GM21360 (cell line): ENCODE measurements at regions not wholly inside any gene's neighbourhood (a gene's known extent, or its start where the extent isn't known, plus 50 kb on each side); places are given as distances from the start of the nearest gene placed in this dataset.
"Not testable (repeated sequence)": the region's sequence is repeated elsewhere in the genome, so short reads cannot be mapped to it uniquely, and the experiment has no call there.

ENCODE experiments used
- ATAC-seq: cut with Tn5 transposase; IDR thresholded peaks from one replicate; pipeline ENCODE4 v1.9.1; 2021; ENCODE audit warnings: mild to moderate bottlenecking, moderate library complexity; ENCODE audit not compliant: unreplicated experiment

DNA sequence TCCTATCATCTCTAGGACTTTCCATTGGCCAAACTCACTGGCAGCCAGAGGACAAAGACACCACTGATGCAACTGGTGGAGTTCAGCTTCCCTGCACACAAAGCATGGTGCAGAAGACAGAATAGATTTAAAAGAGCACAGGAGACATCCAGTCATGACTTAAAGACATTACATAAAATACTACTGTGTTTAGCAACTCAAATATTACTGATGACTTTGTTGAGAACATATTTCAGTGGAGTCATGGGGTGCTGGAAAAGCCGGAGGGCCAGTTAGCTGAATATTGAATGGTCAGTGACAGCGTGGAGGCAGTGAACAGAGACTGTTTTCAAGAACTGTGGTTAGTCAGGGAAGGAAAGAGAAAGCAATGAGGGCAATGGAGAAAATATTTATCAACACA lies 296.3 kb upstream of the NRP1 start:
- no peak for ATAC-seq

DNA sequence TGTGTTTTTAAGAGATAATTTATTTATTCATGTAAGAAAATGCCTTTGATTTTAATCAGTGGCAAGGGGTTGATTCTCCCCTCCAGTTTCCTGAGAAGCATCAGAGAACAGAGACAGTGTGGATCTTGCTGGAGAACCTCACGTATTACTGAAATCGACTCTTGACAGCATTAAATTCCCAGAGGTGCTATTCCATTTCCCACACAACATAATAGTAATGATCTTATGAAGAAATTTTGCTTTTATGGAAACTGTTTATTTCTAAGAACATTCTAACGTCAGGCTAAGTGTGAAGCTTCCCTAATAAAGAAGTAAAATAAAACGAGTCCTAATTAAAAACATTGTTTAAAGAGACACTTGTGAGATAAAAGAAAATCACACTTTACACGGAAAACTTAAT lies 293.1 kb upstream of the NRP1 start:
- ATAC-seq, result no peak

- no peak for ATAC-seq
These were observed 292.5 kb upstream of the NRP1 start for GRCh38 chr10:33626798-33627466.

DNA sequence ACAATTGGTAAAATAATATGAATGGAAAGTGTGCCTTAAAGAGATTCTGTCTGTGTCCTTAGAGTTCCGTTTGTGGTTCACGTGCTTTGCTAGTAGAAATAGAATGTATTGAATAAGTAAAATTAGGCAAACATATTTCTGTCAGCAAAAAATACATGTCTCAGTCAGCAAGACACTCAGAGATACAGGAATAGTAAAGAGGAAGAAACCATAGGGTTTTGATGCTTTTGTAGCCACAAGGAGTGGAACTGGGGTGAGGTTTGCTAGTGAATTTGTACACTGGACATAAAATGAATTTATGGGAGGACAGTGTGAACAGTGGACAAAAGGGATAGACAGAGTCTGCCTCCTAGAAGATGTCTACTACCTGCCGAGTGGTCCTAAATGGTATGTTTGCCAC lies 289.2 kb upstream of the NRP1 start:
- no peak for ATAC-seq

DNA sequence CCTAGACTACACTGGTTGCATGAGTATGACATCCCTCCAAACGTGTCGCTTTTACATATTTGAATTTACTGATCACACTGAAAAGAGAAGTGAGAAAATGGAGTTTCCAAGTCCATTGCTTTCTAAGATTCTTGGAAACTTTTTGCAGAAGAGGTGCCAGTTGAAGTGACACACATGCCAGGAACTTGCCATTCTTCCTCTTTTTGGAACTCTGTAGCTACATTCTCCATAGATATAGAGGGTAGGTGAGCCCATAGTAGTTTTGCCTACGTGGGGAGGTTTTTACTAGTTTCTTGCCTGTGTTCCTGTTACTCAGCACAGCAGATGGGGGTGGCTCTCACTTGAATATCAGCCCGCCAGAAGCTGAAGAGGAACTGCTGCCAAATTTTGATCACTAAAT lies 286.6 kb upstream of the NRP1 start:
- no peak for ATAC-seq

GRCh38 chr10:33618196-33618595 lies 283.7 kb upstream of the NRP1 start:
- ATAC-seq, result no peak

DNA sequence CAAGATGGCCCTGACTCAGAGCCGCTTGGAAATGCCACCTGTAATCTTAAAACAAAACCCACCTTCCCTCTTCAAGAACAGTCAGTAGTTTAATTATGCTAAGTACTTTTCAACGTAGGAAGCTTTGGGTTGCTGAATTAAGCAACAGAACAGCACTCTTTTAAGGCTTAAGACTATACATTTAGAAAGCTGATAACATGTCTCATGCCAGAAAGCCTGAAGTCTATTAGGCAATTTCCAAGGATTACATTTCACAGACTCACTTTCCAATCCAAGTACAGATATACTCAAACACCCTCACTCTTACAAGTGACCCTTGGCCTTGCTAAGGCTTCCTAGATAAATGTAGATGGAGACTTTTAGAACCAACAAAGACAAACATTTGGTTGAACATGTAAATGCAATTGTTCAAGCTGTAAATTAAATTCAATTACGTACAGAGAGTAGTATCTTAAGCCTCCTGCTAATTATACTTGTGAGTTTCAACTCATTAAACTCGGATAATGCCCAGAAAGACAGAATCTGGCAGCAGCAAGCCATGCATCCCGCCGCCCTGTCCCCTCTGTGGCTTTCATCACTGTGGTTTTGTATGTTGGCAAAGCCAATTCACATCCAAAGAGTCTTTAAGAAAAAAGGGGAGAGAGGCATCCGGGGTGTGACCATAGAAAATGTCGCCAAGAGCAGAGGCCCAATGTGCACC lies 283.1 kb upstream of the NRP1 start:
- ATAC-seq, result no peak

DNA sequence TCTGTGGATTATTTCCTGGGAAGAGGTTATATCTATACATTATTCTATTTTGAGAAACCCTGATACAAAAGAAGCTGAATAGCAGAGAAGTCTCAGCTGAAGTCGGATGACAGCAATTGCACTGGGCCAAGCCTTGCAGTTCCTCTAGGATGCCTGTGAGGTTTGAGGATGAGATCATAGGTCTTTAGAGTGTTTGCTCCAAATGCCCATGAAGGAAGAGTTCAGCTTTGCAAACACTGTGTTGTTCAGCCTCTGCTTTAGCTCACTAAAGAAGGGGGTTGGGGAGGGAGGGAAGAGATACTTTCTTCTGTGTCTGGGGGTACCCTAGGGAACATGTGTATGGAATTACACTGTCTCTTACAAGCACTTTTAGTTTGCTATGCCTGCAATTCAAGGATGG lies 282.5 kb upstream of the NRP1 start:
- no peak for ATAC-seq

DNA sequence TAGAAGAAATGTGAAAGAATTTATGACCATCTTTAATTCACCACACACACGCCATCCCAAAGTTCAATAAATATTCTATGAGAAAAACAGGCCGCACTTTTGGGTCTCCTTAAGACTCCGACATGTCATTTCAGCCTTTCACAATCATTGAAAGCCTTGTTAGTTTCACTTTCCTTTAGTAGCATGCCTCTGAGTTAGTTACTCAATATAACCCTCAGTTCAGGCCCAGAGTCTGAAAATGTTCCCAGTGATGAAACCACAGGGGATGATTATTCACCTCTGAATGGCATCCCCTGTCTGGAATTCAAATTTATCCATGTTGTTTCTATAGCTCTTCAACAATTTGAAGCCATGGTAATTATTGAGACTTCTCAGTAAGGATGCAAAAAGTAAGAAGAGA lies 278.1 kb upstream of the NRP1 start:
- ATAC-seq, result no peak

DNA sequence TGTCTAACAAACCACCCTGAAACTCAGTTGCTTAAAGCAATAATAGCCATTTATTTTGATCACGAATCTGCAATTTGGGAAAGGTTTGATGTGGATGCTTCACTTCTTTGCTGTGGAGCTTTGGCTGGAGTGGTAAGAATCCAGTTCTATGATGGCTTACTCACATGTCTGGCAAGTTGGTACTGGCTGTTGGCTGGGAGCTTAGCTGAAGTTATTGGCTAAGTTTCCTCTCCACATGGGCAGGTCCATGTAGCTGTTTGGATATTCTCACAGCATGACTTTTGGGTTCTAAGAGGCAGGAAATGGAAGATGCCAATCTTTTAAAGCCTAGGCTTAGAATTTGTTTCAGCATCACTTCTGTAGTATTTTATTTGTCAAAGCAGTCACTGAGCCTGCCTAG lies 277.6 kb upstream of the NRP1 start:
- ATAC-seq, result no peak

DNA sequence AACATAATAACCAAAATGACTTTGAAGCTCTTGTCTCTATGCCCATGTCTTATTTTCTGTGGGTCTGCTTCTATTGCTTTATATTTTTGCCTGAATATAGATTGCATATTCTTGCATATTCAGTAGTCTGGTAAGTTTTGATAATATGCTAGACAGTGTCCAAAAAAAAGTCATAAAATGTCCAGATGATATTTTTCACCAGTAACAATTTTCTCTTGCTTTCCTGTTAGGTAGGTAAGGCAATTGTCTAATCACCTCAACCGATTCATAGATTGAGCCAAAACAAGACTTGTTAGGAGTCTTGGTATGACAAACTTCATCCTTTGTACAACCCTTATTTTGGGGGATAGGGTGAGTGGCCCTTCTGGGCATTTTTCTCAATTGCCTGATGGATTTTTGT lies 277.0 kb upstream of the NRP1 start:
- ATAC-seq, result no peak

DNA sequence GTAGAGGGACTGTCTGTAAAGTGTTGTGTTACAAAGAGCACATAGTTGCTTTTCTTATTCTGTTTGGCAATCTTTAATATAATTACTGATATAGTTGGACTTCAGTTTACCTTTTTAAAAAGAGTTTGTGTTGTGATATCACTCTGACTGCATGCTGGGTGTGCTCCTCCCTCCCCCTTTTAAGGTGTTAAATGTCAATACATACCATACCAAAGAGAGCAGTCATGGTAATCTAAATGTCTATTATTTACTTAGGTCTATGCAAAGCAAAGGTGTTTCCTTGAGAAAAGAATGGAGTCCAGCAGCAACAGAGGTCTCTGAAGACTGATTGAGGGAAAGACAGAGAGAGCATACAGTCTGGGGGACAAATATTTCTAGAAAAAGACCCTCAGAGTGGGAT lies 275.1 kb upstream of the NRP1 start:
- no peak for ATAC-seq

- ATAC-seq, result no peak
These were observed 267.8 kb upstream of the NRP1 start for GRCh38 chr10:33602278-33602677.

DNA sequence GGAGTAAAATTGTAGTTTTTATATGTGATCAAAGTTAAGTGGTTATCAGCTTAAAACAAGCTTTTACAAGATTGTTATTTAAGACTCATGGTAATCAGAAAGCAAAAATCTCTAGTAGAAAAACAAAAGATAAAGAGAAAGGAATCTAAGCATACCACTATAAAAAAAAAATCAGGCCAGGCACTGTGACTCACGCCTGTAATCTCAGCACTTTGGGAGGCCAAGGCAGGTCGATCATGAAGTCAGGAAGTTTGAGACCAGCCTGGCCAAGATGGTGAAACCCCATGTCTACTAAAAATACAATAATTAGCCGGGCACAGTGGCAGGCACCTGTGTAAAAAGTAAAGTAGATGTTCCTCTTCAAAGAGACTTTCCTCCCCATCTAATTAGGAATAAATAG lies 265.9 kb upstream of the NRP1 start:
- ATAC-seq, result no peak

GRCh38 chr10:33596422-33596821 lies 262.0 kb upstream of the NRP1 start:
- no peak for ATAC-seq

- no peak for ATAC-seq
These were observed 260.0 kb upstream of the NRP1 start for GRCh38 chr10:33594475-33594874.

GRCh38 chr10:33588974-33589600 lies 254.6 kb upstream of the NRP1 start:
- no peak for ATAC-seq

- ATAC-seq, result not testable (repeated sequence)
These were observed 250.1 kb upstream of the NRP1 start for GRCh38 chr10:33584596-33584995.

- ATAC-seq, result no peak
These were observed 245.5 kb upstream of the NRP1 start for GRCh38 chr10:33579996-33580395.

GRCh38 chr10:33573606-33574005 lies 239.1 kb upstream of the NRP1 start:
- no peak for ATAC-seq

- no peak for ATAC-seq
These were observed 237.1 kb upstream of the NRP1 start for GRCh38 chr10:33571616-33572015.

DNA sequence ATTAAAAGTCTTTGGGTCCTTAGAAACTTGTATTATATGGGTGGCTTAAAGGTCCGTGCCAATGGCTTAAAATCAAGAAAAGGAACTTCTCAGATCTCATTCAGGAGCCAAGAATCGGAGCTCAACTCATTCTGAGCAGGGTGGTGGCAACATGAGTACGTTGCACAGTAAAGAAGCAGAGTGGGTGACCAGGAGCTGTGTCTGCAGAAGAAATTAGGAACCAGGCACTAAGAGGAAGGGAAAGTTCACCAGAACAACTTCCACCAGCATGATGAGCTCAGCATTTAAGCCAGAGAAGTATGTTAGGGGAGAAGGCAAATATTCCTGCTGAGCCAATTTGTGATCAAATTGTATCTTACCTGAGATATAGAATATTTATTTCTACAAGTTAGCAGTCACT lies 236.0 kb upstream of the NRP1 start:
- ATAC-seq, result no peak
